ENCODE measurements at regions not wholly inside any gene's neighbourhood (a gene's known extent, or its start where the extent isn't known, plus 50 kb on each side); places are given as distances from the start of the nearest gene placed in this dataset.

- peak; percentile 39 for DNase-seq
Measured at GRCh38 chr4:123545667-123546572, 149.3 kb downstream of the SPRY1 start.

- no peak for DNase-seq
Measured at GRCh38 chr4:123546573-123547060, 150.0 kb downstream of the SPRY1 start.

GRCh38 chr4:123547216-123548165, 150.9 kb downstream of the SPRY1 start:
- DNase-seq, result no peak

GRCh38 chr4:123553279-123553678, 156.7 kb downstream of the SPRY1 start:
- no peak for DNase-seq

- no peak for DNase-seq
Measured at GRCh38 chr4:123553733-123554637, 157.4 kb downstream of the SPRY1 start.

- peak; percentile 65 for DNase-seq
Measured at GRCh38 chr4:123554801-123555232, 158.2 kb downstream of the SPRY1 start.

GRCh38 chr4:123555233-123555806, 158.7 kb downstream of the SPRY1 start:
- peak; percentile 92 for DNase-seq

GRCh38 chr4:123555807-123556273, 159.2 kb downstream of the SPRY1 start:
- no peak for DNase-seq

GRCh38 chr4:123556526-123556925, 159.9 kb downstream of the SPRY1 start:
- no peak for DNase-seq

- DNase-seq, result no peak
Measured at GRCh38 chr4:123557857-123558536, 161.4 kb downstream of the SPRY1 start.

- DNase-seq, result no peak
Measured at GRCh38 chr4:123558865-123559264, 162.3 kb downstream of the SPRY1 start.

GRCh38 chr4:123559955-123560871, 163.6 kb downstream of the SPRY1 start:
- no peak for DNase-seq

- DNase-seq, result no peak
Measured at GRCh38 chr4:123561525-123561924, 164.9 kb downstream of the SPRY1 start.

GRCh38 chr4:123562994-123563750, 166.6 kb downstream of the SPRY1 start:
- DNase-seq, result no peak

- no peak for DNase-seq
Measured at GRCh38 chr4:123564758-123565346, 168.3 kb downstream of the SPRY1 start.

GRCh38 chr4:123568936-123569335, 172.3 kb downstream of the SPRY1 start:
- no peak for DNase-seq

GRCh38 chr4:123569541-123569940, 172.9 kb downstream of the SPRY1 start:
- no peak for DNase-seq

GRCh38 chr4:123573866-123574508, 177.4 kb downstream of the SPRY1 start:
- no peak for DNase-seq
